GM21526 (cell line): ENCODE measurements at regions not wholly inside any gene's neighbourhood (a gene's known extent, or its start where the extent isn't known, plus 50 kb on each side); places are given as distances from the start of the nearest gene placed in this dataset.
"Not testable (repeated sequence)": the region's sequence is repeated elsewhere in the genome, so short reads cannot be mapped to it uniquely, and the experiment has no call there.

Source experiments
- ATAC-seq: cut with Tn5 transposase; IDR thresholded peaks from one replicate; pipeline ENCODE4 v1.9.1; 2021; ENCODE audit warnings: moderate library complexity; ENCODE audit not compliant: unreplicated experiment, low FRiP score

- ATAC-seq = no peak
Observed at GRCh38 chr1:233787599-233787998, 116.9 kb upstream of the SLC35F3 start.

GRCh38 chr1:233788687-233789086, 115.8 kb upstream of the SLC35F3 start:
- ATAC-seq = no peak

- ATAC-seq = no peak
Observed at GRCh38 chr1:233790121-233790520, 114.4 kb upstream of the SLC35F3 start.

GRCh38 chr1:233790662-233791371, 113.7 kb upstream of the SLC35F3 start:
- peak; percentile 84 for ATAC-seq

GRCh38 chr1:233791372-233791703, 113.1 kb upstream of the SLC35F3 start:
- ATAC-seq = no peak

GRCh38 chr1:233791721-233792120, 112.8 kb upstream of the SLC35F3 start:
- no peak for ATAC-seq

GRCh38 chr1:233794863-233795262, 109.6 kb upstream of the SLC35F3 start:
- ATAC-seq = no peak

GRCh38 chr1:233796146-233796783, 108.2 kb upstream of the SLC35F3 start:
- ATAC-seq = no peak

GRCh38 chr1:233802611-233803010, 101.9 kb upstream of the SLC35F3 start:
- ATAC-seq = no peak

GRCh38 chr1:233805786-233806185, 98.7 kb upstream of the SLC35F3 start:
- ATAC-seq = no peak

GRCh38 chr1:233815357-233815756, 89.1 kb upstream of the SLC35F3 start:
- no peak for ATAC-seq

- ATAC-seq = no peak
Observed at GRCh38 chr1:233815865-233816264, 88.6 kb upstream of the SLC35F3 start.

GRCh38 chr1:233816348-233816747, 88.1 kb upstream of the SLC35F3 start:
- ATAC-seq = no peak

GRCh38 chr1:233819042-233819441, 85.4 kb upstream of the SLC35F3 start:
- ATAC-seq = no peak

GRCh38 chr1:233824179-233824578, 80.3 kb upstream of the SLC35F3 start:
- not testable (repeated sequence) for ATAC-seq

GRCh38 chr1:233827937-233828336, 76.5 kb upstream of the SLC35F3 start:
- ATAC-seq = not testable (repeated sequence)

- no peak for ATAC-seq
Observed at GRCh38 chr1:233828480-233828879, 76.0 kb upstream of the SLC35F3 start.

- ATAC-seq = no peak
Observed at GRCh38 chr1:233834609-233835008, 69.9 kb upstream of the SLC35F3 start.

GRCh38 chr1:233838207-233838606, 66.3 kb upstream of the SLC35F3 start:
- not testable (repeated sequence) for ATAC-seq

GRCh38 chr1:233843525-233844204, 60.8 kb upstream of the SLC35F3 start:
- ATAC-seq = no peak

GRCh38 chr1:233844275-233844674, 60.2 kb upstream of the SLC35F3 start:
- ATAC-seq = no peak

GRCh38 chr1:233844692-233845091, 59.8 kb upstream of the SLC35F3 start:
- ATAC-seq = no peak
